ENCODE measurements at regions not wholly inside any gene's neighbourhood (a gene's known extent, or its start where the extent isn't known, plus 50 kb on each side); places are given as distances from the start of the nearest gene placed in this dataset.

GRCh38 chr11:91129596-91129995 lies 906.7 kb upstream of the CHORDC1 start:
- no peaks in the 10 kb centered on the region for H3K36me3 ChIP-seq
- no peak for DNase-seq
- no peak overlapping the region for H3K27ac ChIP-seq
- no peaks in the 10 kb centered on the region for H3K27me3 ChIP-seq (ENCODE audit: insufficient read depth, low read depth, severe bottlenecking)
- no peaks in the 10 kb centered on the region for H3K9me3 ChIP-seq (ENCODE audit: severe bottlenecking)
- no peak for TF ChIP-seq CTCF (IDR thresholded peaks at IDR 0.05; ENCODE audit: low read depth, low read length)
- no peak overlapping the region for H3K4me3 ChIP-seq (ENCODE audit: low read depth, low read length)

- TF ChIP-seq CTCF (IDR thresholded peaks at IDR 0.05; ENCODE audit: low read depth, low read length) = no peak
- DNase-seq = no peak
- Histone ChIP-seq H3K27me3 (ENCODE audit: insufficient read depth, low read depth, severe bottlenecking) (no peaks in the 10 kb centered on the region), H3K36me3 (no peaks in the 10 kb centered on the region), H3K9me3 (ENCODE audit: severe bottlenecking) (no peaks in the 10 kb centered on the region), H3K27ac (no peak overlapping the region), H3K4me3 (ENCODE audit: low read depth, low read length) (no peak overlapping the region)
Observed at GRCh38 chr11:91124363-91124762, 901.5 kb upstream of the CHORDC1 start.

GRCh38 chr11:91115116-91115515 lies 892.3 kb upstream of the CHORDC1 start:
- Histone ChIP-seq H3K9me3 (ENCODE audit: severe bottlenecking) (no peaks in the 10 kb centered on the region), H3K4me3 (ENCODE audit: low read depth, low read length) (no peak overlapping the region), H3K36me3 (no peaks in the 10 kb centered on the region), H3K27ac (no peak overlapping the region), H3K27me3 (ENCODE audit: insufficient read depth, low read depth, severe bottlenecking) (no peaks in the 10 kb centered on the region)
- no peak for DNase-seq
- TF ChIP-seq CTCF (IDR thresholded peaks at IDR 0.05; ENCODE audit: low read depth, low read length) = no peak

GRCh38 chr11:91104237-91104636 lies 881.4 kb upstream of the CHORDC1 start:
- Histone ChIP-seq H3K4me3 (ENCODE audit: low read depth, low read length) (no peak overlapping the region), H3K9me3 (ENCODE audit: severe bottlenecking) (no peaks in the 10 kb centered on the region), H3K27ac (no peak overlapping the region), H3K36me3 (no peaks in the 10 kb centered on the region), H3K27me3 (ENCODE audit: insufficient read depth, low read depth, severe bottlenecking) (no peaks in the 10 kb centered on the region)
- no peak for TF ChIP-seq CTCF (IDR thresholded peaks at IDR 0.05; ENCODE audit: low read depth, low read length)
- no peak for DNase-seq

- H3K27ac ChIP-seq = no peak overlapping the region
Observed at GRCh38 chr11:91100427-91100826, 877.6 kb upstream of the CHORDC1 start.

More at GRCh38 chr11:91100427-91100826, 877.6 kb upstream of the CHORDC1 start:
- no peak for DNase-seq
- H3K4me3 ChIP-seq (ENCODE audit: low read depth, low read length) = no peak overlapping the region
- no peaks in the 10 kb centered on the region for H3K36me3 ChIP-seq
- H3K27me3 ChIP-seq (ENCODE audit: insufficient read depth, low read depth, severe bottlenecking) = no peaks in the 10 kb centered on the region
- no peak for TF ChIP-seq CTCF (IDR thresholded peaks at IDR 0.05; ENCODE audit: low read depth, low read length)
- no peaks in the 10 kb centered on the region for H3K9me3 ChIP-seq (ENCODE audit: severe bottlenecking)

All from WERI-Rb-1 (cell line).